Activated naive CD4-positive, alpha-beta T cell treated with anti-CD3 and anti-CD28 coated beads, Interleukin-2, amount 50 U/mL, for 24 hours (primary cell): ENCODE measurements at regions not wholly inside any gene's neighbourhood (a gene's known extent, or its start where the extent isn't known, plus 50 kb on each side); places are given as distances from the start of the nearest gene placed in this dataset.

Experiments used
- H3K27ac Mint-ChIP-seq: one replicate; pipeline ENCODE4 v1.8.0; 2021; ENCODE audit warnings: mild to moderate bottlenecking, mixed read lengths
- H3K27me3 Mint-ChIP-seq: one replicate; pipeline ENCODE4 v1.8.0; 2021; ENCODE audit warnings: mixed read lengths
- H3K36me3 Mint-ChIP-seq: one replicate; pipeline ENCODE4 v1.8.0; 2021; ENCODE audit warnings: mixed read lengths
- H3K4me1 Mint-ChIP-seq: one replicate; pipeline ENCODE4 v1.8.0; 2021; ENCODE audit warnings: mixed read lengths
- H3K4me3 Mint-ChIP-seq: one replicate; pipeline ENCODE4 v1.8.0; 2021; ENCODE audit warnings: mild to moderate bottlenecking, mixed read lengths
- H3K9me3 Mint-ChIP-seq: one replicate; pipeline ENCODE4 v1.8.0; 2021; ENCODE audit warnings: mixed read lengths

- Mint-ChIP-seq H3K4me1 (no peaks in the 10 kb centered on the region), H3K4me3 (no peak overlapping the region), H3K27me3 (peaks cover 6% of the 10 kb centered on the region), H3K27ac (no peak overlapping the region), H3K9me3 (peaks cover 4% of the 10 kb centered on the region), H3K36me3 (no peaks in the 10 kb centered on the region)
Observed at GRCh38 chr1:184330875-184331274, 56.0 kb upstream of the C1orf21 start.
